ENCODE measurements at regions not wholly inside any gene's neighbourhood (a gene's known extent, or its start where the extent isn't known, plus 50 kb on each side); places are given as distances from the start of the nearest gene placed in this dataset.

GRCh38 chr9:107943901-107944300, 454.3 kb upstream of the KLF4 start:
- Histone ChIP-seq H3K9ac (ENCODE audit: low read length) (no peak overlapping the region), H3K27me3 (ENCODE audit: control insufficient read depth, insufficient read depth, low read length) (no peaks in the 10 kb centered on the region), H3K4me3 (ENCODE audit: low read length) (no peak overlapping the region), H3K4me1 (ENCODE audit: control insufficient read depth, insufficient read depth, low read length) (peaks cover 36% of the 10 kb centered on the region), H3K9me3 (ENCODE audit: control insufficient read depth, low read length) (no peaks in the 10 kb centered on the region), H3K36me3 (ENCODE audit: control insufficient read depth, insufficient read depth, low read length) (no peaks in the 10 kb centered on the region)

- Histone ChIP-seq H3K9me3 (ENCODE audit: control insufficient read depth, low read length) (no peaks in the 10 kb centered on the region), H3K4me3 (ENCODE audit: low read length) (no peak overlapping the region), H3K36me3 (ENCODE audit: control insufficient read depth, insufficient read depth, low read length) (no peaks in the 10 kb centered on the region), H3K9ac (ENCODE audit: low read length) (no peak overlapping the region), H3K27me3 (ENCODE audit: control insufficient read depth, insufficient read depth, low read length) (no peaks in the 10 kb centered on the region), H3K4me1 (ENCODE audit: control insufficient read depth, insufficient read depth, low read length) (peaks cover 28% of the 10 kb centered on the region)
Observed at GRCh38 chr9:107942856-107943255, 453.3 kb upstream of the KLF4 start.

DNA sequence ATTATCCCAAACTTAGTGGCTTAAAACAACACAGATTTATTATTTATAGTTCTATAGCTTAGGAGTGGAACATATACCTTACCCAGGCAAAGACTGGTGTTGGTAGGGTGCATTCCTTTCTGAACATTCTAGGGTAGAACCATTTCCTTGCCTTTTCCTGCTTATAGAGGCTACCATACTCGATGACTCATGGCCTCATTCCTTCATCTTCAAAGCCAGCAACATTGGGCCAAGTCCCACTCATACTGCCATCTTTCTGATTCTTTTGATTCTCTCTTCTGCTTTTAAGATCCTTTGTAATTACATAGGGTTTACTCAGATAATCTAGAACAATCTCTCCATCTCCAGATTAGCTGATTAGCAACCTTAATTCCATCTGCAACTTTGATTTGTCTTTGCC, 452.7 kb upstream of the KLF4 start:
- Histone ChIP-seq H3K36me3 (ENCODE audit: control insufficient read depth, insufficient read depth, low read length) (no peaks in the 10 kb centered on the region), H3K4me3 (ENCODE audit: low read length) (no peak overlapping the region), H3K9me3 (ENCODE audit: control insufficient read depth, low read length) (no peaks in the 10 kb centered on the region), H3K9ac (ENCODE audit: low read length) (no peak overlapping the region), H3K4me1 (ENCODE audit: control insufficient read depth, insufficient read depth, low read length) (peaks cover 26% of the 10 kb centered on the region), H3K27me3 (ENCODE audit: control insufficient read depth, insufficient read depth, low read length) (no peaks in the 10 kb centered on the region)

GRCh38 chr9:107940616-107941595, 451.3 kb upstream of the KLF4 start:
- H3K27me3 ChIP-seq (ENCODE audit: control insufficient read depth, insufficient read depth, low read length) = no peaks in the 10 kb centered on the region
- H3K36me3 ChIP-seq (ENCODE audit: control insufficient read depth, insufficient read depth, low read length) = no peaks in the 10 kb centered on the region
- no peaks in the 10 kb centered on the region for H3K9me3 ChIP-seq (ENCODE audit: control insufficient read depth, low read length)
- H3K4me3 ChIP-seq (ENCODE audit: low read length) = no peak overlapping the region
- H3K4me1 ChIP-seq (ENCODE audit: control insufficient read depth, insufficient read depth, low read length) = peaks cover 12% of the 10 kb centered on the region
- no peak overlapping the region for H3K9ac ChIP-seq (ENCODE audit: low read length)

DNA sequence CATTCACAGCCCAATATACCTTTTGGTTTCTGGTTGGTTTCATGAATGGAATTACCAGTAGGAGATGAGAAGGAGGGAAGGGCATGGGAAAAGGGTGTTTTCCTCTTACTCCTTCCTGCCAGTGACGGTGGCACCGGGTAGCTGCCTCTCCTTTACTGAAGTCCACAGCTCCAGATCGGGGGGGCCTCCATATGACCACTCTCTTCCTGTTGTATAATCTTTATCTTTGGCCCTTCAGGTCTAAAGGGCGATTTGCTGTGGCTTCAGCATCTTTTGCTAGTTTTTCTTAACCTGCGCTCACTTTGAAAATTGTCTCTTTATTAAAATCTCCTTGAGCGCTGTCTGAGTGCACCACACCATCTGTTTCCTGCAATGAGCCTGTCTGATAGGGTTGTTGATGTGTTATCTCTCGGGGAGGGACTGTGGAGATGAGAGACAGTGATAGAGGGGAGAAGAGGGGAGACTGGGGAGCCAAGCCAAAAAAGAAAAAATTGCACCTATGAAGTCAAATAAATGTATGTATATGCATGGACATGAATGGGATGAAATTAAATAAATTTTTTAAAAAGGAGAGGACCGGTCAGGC, 449.3 kb upstream of the KLF4 start:
- H3K9ac ChIP-seq (ENCODE audit: low read length) = no peak overlapping the region
- no peaks in the 10 kb centered on the region for H3K27me3 ChIP-seq (ENCODE audit: control insufficient read depth, insufficient read depth, low read length)
- H3K4me3 ChIP-seq (ENCODE audit: low read length) = no peak overlapping the region
- H3K36me3 ChIP-seq (ENCODE audit: control insufficient read depth, insufficient read depth, low read length) = no peaks in the 10 kb centered on the region
- peaks cover 4% of the 10 kb centered on the region for H3K4me1 ChIP-seq (ENCODE audit: control insufficient read depth, insufficient read depth, low read length)
- H3K9me3 ChIP-seq (ENCODE audit: control insufficient read depth, low read length) = no peaks in the 10 kb centered on the region

DNA sequence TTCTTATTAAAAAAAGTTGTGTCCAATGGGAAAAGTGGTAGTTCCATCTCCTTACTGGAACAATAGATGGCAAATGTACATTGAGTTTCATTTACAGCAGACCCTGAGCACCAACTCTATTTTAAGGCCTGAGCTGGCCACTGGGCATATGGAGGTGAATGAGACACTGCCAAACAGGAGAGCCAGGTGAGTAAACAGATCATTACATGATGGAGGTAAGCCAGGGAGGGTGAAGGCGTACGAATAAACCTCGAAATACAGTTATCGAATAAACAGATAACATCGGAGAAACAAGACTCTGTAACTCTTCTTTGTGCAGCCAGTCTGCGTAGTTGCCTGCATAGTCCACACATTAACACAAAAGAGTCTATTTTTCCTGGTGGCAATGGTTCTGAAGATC, 446.4 kb upstream of the KLF4 start:
- Histone ChIP-seq H3K36me3 (ENCODE audit: control insufficient read depth, insufficient read depth, low read length) (no peaks in the 10 kb centered on the region), H3K4me3 (ENCODE audit: low read length) (no peak overlapping the region), H3K4me1 (ENCODE audit: control insufficient read depth, insufficient read depth, low read length) (peaks cover 20% of the 10 kb centered on the region)

GRCh38 chr9:107933516-107933915, 443.9 kb upstream of the KLF4 start:
- Histone ChIP-seq H3K9ac (ENCODE audit: low read length) (no peak overlapping the region), H3K27me3 (ENCODE audit: control insufficient read depth, insufficient read depth, low read length) (no peaks in the 10 kb centered on the region), H3K4me1 (ENCODE audit: control insufficient read depth, insufficient read depth, low read length) (peaks cover 27% of the 10 kb centered on the region), H3K9me3 (ENCODE audit: control insufficient read depth, low read length) (no peaks in the 10 kb centered on the region), H3K4me3 (ENCODE audit: low read length) (no peak overlapping the region), H3K36me3 (ENCODE audit: control insufficient read depth, insufficient read depth, low read length) (no peaks in the 10 kb centered on the region)

More for the DNA sequence above, 446.4 kb upstream of the KLF4 start:
- H3K27me3 ChIP-seq (ENCODE audit: control insufficient read depth, insufficient read depth, low read length) = no peaks in the 10 kb centered on the region
- no peak overlapping the region for H3K9ac ChIP-seq (ENCODE audit: low read length)
- no peaks in the 10 kb centered on the region for H3K9me3 ChIP-seq (ENCODE audit: control insufficient read depth, low read length)

- H3K9me3 ChIP-seq (ENCODE audit: control insufficient read depth, low read length) = no peaks in the 10 kb centered on the region
Observed at GRCh38 chr9:107933097-107933496, 443.5 kb upstream of the KLF4 start.

DNA sequence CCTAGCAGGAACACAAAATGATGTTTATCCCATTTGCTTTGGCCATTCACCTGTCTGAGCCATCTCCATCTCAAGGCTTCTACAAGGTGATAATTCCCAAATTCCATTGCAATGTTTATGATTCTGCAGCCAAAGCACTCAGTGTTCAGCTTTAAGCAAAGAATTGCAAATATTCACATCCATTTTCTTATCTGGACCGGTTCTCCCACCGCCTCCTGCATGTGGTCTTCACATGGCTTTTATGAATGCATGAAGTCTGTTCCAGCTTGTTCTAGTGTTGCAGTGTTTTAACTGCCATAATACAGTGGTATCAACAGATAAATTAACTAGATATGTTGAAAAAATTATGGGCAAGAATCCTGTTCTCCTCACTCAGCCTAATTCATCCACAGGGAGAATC, 443.0 kb upstream of the KLF4 start:
- Histone ChIP-seq H3K4me1 (ENCODE audit: control insufficient read depth, insufficient read depth, low read length) (peaks cover 27% of the 10 kb centered on the region), H3K36me3 (ENCODE audit: control insufficient read depth, insufficient read depth, low read length) (no peaks in the 10 kb centered on the region)

More at GRCh38 chr9:107933097-107933496, 443.5 kb upstream of the KLF4 start:
- Histone ChIP-seq H3K9ac (ENCODE audit: low read length) (no peak overlapping the region), H3K4me1 (ENCODE audit: control insufficient read depth, insufficient read depth, low read length) (peaks cover 27% of the 10 kb centered on the region), H3K27me3 (ENCODE audit: control insufficient read depth, insufficient read depth, low read length) (no peaks in the 10 kb centered on the region), H3K4me3 (ENCODE audit: low read length) (no peak overlapping the region), H3K36me3 (ENCODE audit: control insufficient read depth, insufficient read depth, low read length) (no peaks in the 10 kb centered on the region)

GRCh38 chr9:107932046-107932445, 442.5 kb upstream of the KLF4 start:
- H3K9me3 ChIP-seq (ENCODE audit: control insufficient read depth, low read length) = no peaks in the 10 kb centered on the region
- no peak overlapping the region for H3K4me3 ChIP-seq (ENCODE audit: low read length)
- H3K27me3 ChIP-seq (ENCODE audit: control insufficient read depth, insufficient read depth, low read length) = no peaks in the 10 kb centered on the region
- H3K36me3 ChIP-seq (ENCODE audit: control insufficient read depth, insufficient read depth, low read length) = no peaks in the 10 kb centered on the region
- H3K4me1 ChIP-seq (ENCODE audit: control insufficient read depth, insufficient read depth, low read length) = peaks cover 27% of the 10 kb centered on the region
- no peak overlapping the region for H3K9ac ChIP-seq (ENCODE audit: low read length)

More for the DNA sequence above, 443.0 kb upstream of the KLF4 start:
- no peak overlapping the region for H3K4me3 ChIP-seq (ENCODE audit: low read length)
- no peak overlapping the region for H3K9ac ChIP-seq (ENCODE audit: low read length)
- no peaks in the 10 kb centered on the region for H3K9me3 ChIP-seq (ENCODE audit: control insufficient read depth, low read length)
- no peaks in the 10 kb centered on the region for H3K27me3 ChIP-seq (ENCODE audit: control insufficient read depth, insufficient read depth, low read length)

GRCh38 chr9:107931071-107931715, 441.6 kb upstream of the KLF4 start:
- Histone ChIP-seq H3K4me3 (ENCODE audit: low read length) (no peak overlapping the region), H3K9me3 (ENCODE audit: control insufficient read depth, low read length) (no peaks in the 10 kb centered on the region), H3K27me3 (ENCODE audit: control insufficient read depth, insufficient read depth, low read length) (no peaks in the 10 kb centered on the region), H3K36me3 (ENCODE audit: control insufficient read depth, insufficient read depth, low read length) (no peaks in the 10 kb centered on the region), H3K9ac (ENCODE audit: low read length) (peak overlapping the region; percentile 19), H3K4me1 (ENCODE audit: control insufficient read depth, insufficient read depth, low read length) (peaks cover 27% of the 10 kb centered on the region)

- Histone ChIP-seq H3K9me3 (ENCODE audit: control insufficient read depth, low read length) (no peaks in the 10 kb centered on the region), H3K4me1 (ENCODE audit: control insufficient read depth, insufficient read depth, low read length) (peaks cover 27% of the 10 kb centered on the region), H3K4me3 (ENCODE audit: low read length) (no peak overlapping the region), H3K27me3 (ENCODE audit: control insufficient read depth, insufficient read depth, low read length) (no peaks in the 10 kb centered on the region), H3K36me3 (ENCODE audit: control insufficient read depth, insufficient read depth, low read length) (no peaks in the 10 kb centered on the region), H3K9ac (ENCODE audit: low read length) (no peak overlapping the region)
Observed at GRCh38 chr9:107929443-107929842, 439.9 kb upstream of the KLF4 start.

All from mucosa of stomach (tissue), 1 donor.